PC-3 (cell line): ENCODE measurements at regions not wholly inside any gene's neighbourhood (a gene's known extent, or its start where the extent isn't known, plus 50 kb on each side); places are given as distances from the start of the nearest gene placed in this dataset.

Experiments used
- ATAC-seq: fragments of 200-7000 bp; cut with Tn5 transposase; 2 replicates; pipeline ENCODE4 v1.9.1; 2020; ENCODE audit warnings: mild to moderate bottlenecking, moderate library complexity
- BruUV-seq: library from RNA; stranded (reverse); fragments of 400-500 nt; replicated peaks from 2 replicates; lab custom pipeline; 2021; lab: Mats Ljungman, UMichigan
- CTCF ChIA-PET: fragments of 300-600 bp; sonication (Branson Sonifier 250); formaldehyde crosslinking; loops from one replicate; lab custom pipeline; 2022; ENCODE audit warnings: antibody characterized with exemption; lab: Charles Lee
- POLR2A ChIA-PET: fragments of 300-600 bp; sonication (Branson Sonifier 250); formaldehyde crosslinking; loops from one replicate; lab custom pipeline; 2022; ENCODE audit warnings: antibody characterized with exemption; ENCODE audit not compliant: unreplicated experiment; lab: Charles Lee
- DNase-seq: peaks from one replicate; pipeline ENCODE4 v3.0.0-alpha.2; 2015
- H2AFZ ChIP-seq: fragments of 300-600 bp; sonication (generic); 2 replicates; pipeline ENCODE4 v1.6.0; 2016; ENCODE audit warnings: antibody characterized with exemption, low read length
- H3F3A ChIP-seq: fragments of 300-600 bp; sonication (generic); one replicate; pipeline ENCODE4 v1.6.0; 2017; ENCODE audit warnings: antibody characterized with exemption, low read length, control low read depth, mild to moderate bottlenecking; ENCODE audit not compliant: unreplicated experiment
- H3K27ac ChIP-seq: fragments of 300-600 bp; sonication (generic); 2 replicates; pipeline ENCODE4 v1.5.1; 2016; ENCODE audit warnings: mild to moderate bottlenecking, low read length
- H3K27me3 ChIP-seq: fragments of 300-600 bp; sonication (generic); 2 replicates; pipeline ENCODE4 v1.6.1; 2016; ENCODE audit warnings: low read length, mixed read lengths
- H3K36me3 ChIP-seq: fragments of 300-600 bp; sonication (generic); 2 replicates; pipeline ENCODE4 v1.6.1; 2016; ENCODE audit warnings: low read depth, mixed run types, low read length, mixed read lengths
- H3K4me1 ChIP-seq: fragments of 300-600 bp; sonication (generic); 2 replicates; pipeline ENCODE4 v1.5.1; 2016; ENCODE audit warnings: low read length; ENCODE audit not compliant: insufficient read depth
- H3K4me2 ChIP-seq: fragments of 300-600 bp; sonication (generic); 2 replicates; pipeline ENCODE4 v1.6.0; 2016; ENCODE audit warnings: low read length
- H3K4me3 ChIP-seq: fragments of 300-600 bp; sonication (generic); 2 replicates; pipeline ENCODE4 v1.5.1; 2016; ENCODE audit warnings: mild to moderate bottlenecking, low read length, mixed read lengths
- H3K79me2 ChIP-seq: fragments of 300-600 bp; sonication (generic); 2 replicates; pipeline ENCODE4 v1.6.1; 2017; ENCODE audit warnings: low read length, mixed read lengths
- H3K9ac ChIP-seq: fragments of 300-600 bp; sonication (generic); 2 replicates; pipeline ENCODE4 v1.6.0; 2016; ENCODE audit warnings: mild to moderate bottlenecking, low read length
- H3K9me2 ChIP-seq: fragments of 300-600 bp; sonication (generic); replicated peaks from 2 replicates; pipeline ENCODE4 v1.6.1; 2016; ENCODE audit warnings: mixed run types, low read length, mixed read lengths
- H3K9me3 ChIP-seq: fragments of 300-600 bp; sonication (generic); 2 replicates; pipeline ENCODE4 v1.6.1; 2016; ENCODE audit warnings: low read length, mixed read lengths
- H4K20me1 ChIP-seq: fragments of 300-600 bp; sonication (generic); 2 replicates; pipeline ENCODE4 v1.6.1; 2016; ENCODE audit warnings: low read length, mixed read lengths
- CTCF ChIP-seq: fragments of 300-600 bp; sonication (generic); conservative IDR thresholded peaks from 2 replicates; pipeline ENCODE4 v1.5.1; 2017; ENCODE audit warnings: antibody characterized with exemption, low read depth, mild to moderate bottlenecking, low read length
- EZH2 ChIP-seq: fragments of 300-600 bp; sonication (generic); IDR thresholded peaks from one replicate; pipeline ENCODE4 v1.6.1; 2017; ENCODE audit warnings: antibody characterized with exemption, mild to moderate bottlenecking, low read length; ENCODE audit not compliant: unreplicated experiment
- EZH2phosphoT487 ChIP-seq: fragments of 300-600 bp; sonication (generic); IDR thresholded peaks from 2 replicates; pipeline ENCODE4 v1.6.1; 2018; ENCODE audit warnings: mild to moderate bottlenecking, antibody characterized with exemption, low read length, borderline replicate concordance
- intact Hi-C: fragments of 100-400 bp; cut with micrococcal nuclease; formaldehyde crosslinking; loops from 2 replicates; pipeline ENCODE4 v1.9.0; 2023

GRCh38 chr2:16818203-16818556 lies 152.5 kb upstream of the CYRIA start:
- intact Hi-C loops = no loop called here
- no peaks in the 10 kb centered on the region for H3K36me3 ChIP-seq
- CTCF ChIA-PET = no interaction called here
- TF ChIP-seq EZH2phosphoT487 (no peak), EZH2 (no peak), CTCF (no peak)
- H3K9me3 ChIP-seq = no peaks in the 10 kb centered on the region
- no peaks in the 10 kb centered on the region for H4K20me1 ChIP-seq
- H3K4me1 ChIP-seq = no peaks in the 10 kb centered on the region
- H2AFZ ChIP-seq = no peak overlapping the region
- DNase-seq = no peak
- no peak overlapping the region for H3K9ac ChIP-seq
- no peak overlapping the region for H3K27ac ChIP-seq
- POLR2A ChIA-PET = no interaction called here
- H3K4me2 ChIP-seq = no peak overlapping the region
- H3K79me2 ChIP-seq = no peaks in the 10 kb centered on the region
- H3F3A ChIP-seq = no peaks in the 10 kb centered on the region
- no peak overlapping the region for H3K4me3 ChIP-seq
- BruUV-seq = no TSS peak
- no peaks in the 10 kb centered on the region for H3K27me3 ChIP-seq
- no peak for ATAC-seq
- no peaks in the 10 kb centered on the region for H3K9me2 ChIP-seq

GRCh38 chr2:16817305-16818202 lies 151.9 kb upstream of the CYRIA start:
- DNase-seq = no peak
- no peak for ATAC-seq
- no peaks in the 10 kb centered on the region for H3F3A ChIP-seq
- TF ChIP-seq EZH2phosphoT487 = no peak
- TF ChIP-seq CTCF = no peak
- TF ChIP-seq EZH2 = no peak
- no peak overlapping the region for H3K9ac ChIP-seq
- POLR2A ChIA-PET = no interaction called here
- H3K4me3 ChIP-seq = no peak overlapping the region
- H3K27ac ChIP-seq = no peak overlapping the region
- no peaks in the 10 kb centered on the region for H3K9me2 ChIP-seq
- no peaks in the 10 kb centered on the region for H3K79me2 ChIP-seq
- H3K4me1 ChIP-seq = no peaks in the 10 kb centered on the region
- H3K27me3 ChIP-seq = no peaks in the 10 kb centered on the region
- no peaks in the 10 kb centered on the region for H4K20me1 ChIP-seq
- BruUV-seq = no TSS peak
- no peak overlapping the region for H2AFZ ChIP-seq
- H3K9me3 ChIP-seq = no peaks in the 10 kb centered on the region
- CTCF ChIA-PET = no interaction called here
- H3K4me2 ChIP-seq = no peak overlapping the region
- intact Hi-C loops = no loop called here
- H3K36me3 ChIP-seq = no peaks in the 10 kb centered on the region

GRCh38 chr2:16816522-16816921 lies 150.9 kb upstream of the CYRIA start:
- intact Hi-C loops = no loop called here
- Histone ChIP-seq H3K4me3 (no peak overlapping the region), H3K27me3 (no peaks in the 10 kb centered on the region), H3K27ac (no peak overlapping the region), H3K9me2 (no peaks in the 10 kb centered on the region), H2AFZ (no peak overlapping the region), H3K79me2 (no peaks in the 10 kb centered on the region), H3K36me3 (no peaks in the 10 kb centered on the region), H3K4me2 (no peak overlapping the region), H3K9me3 (no peaks in the 10 kb centered on the region), H3K4me1 (no peaks in the 10 kb centered on the region), H4K20me1 (no peaks in the 10 kb centered on the region), H3K9ac (no peak overlapping the region), H3F3A (no peaks in the 10 kb centered on the region)
- no TSS peak for BruUV-seq
- TF ChIP-seq EZH2 = no peak
- TF ChIP-seq CTCF = no peak
- TF ChIP-seq EZH2phosphoT487 = no peak
- ChIA-PET CTCF (no interaction called here), POLR2A (no interaction called here)
- no peak for ATAC-seq
- no peak for DNase-seq
